ENCODE measurements at regions not wholly inside any gene's neighbourhood (a gene's known extent, or its start where the extent isn't known, plus 50 kb on each side); places are given as distances from the start of the nearest gene placed in this dataset.

DNA sequence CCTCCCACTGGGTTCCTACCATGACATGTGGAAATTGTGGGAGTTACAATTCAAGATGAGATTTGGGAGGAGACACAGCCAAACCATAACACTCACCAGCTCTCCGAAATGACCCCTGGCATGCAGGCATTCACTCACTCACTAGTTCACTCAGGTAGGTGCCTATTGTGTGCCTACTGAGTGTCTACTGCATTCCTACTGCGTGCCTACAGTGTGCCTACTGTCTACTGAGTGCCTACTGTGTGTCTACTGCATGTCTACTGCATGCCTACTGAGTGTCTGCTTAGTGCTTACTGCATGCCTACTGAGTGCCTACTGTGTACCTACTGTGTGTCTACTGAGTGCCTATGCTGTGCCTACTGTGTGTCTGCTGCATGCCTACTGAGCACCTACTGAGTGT is 71.7 kb upstream of the FZD10 start:
- Histone ChIP-seq H3K79me1 (ENCODE audit: low read depth in 1 of 2, low read length in 2 of 2) (no peaks in the 10 kb centered on the region), H3K27ac (ENCODE audit: insufficient read depth, low read length) (no peak overlapping the region), H2BK120ac (ENCODE audit: low read depth, low read length) (no peak overlapping the region), H3K36me3 (ENCODE audit: control insufficient read depth, insufficient read depth, low read length) (no peaks in the 10 kb centered on the region), H2AK9ac (replicated peaks; ENCODE audit: low read depth, low read length, poor library complexity) (no peak overlapping the region), H2BK20ac (ENCODE audit: low read depth, low read length) (no peak overlapping the region), H3K9me1 (ENCODE audit: insufficient read depth, low read length) (no peaks in the 10 kb centered on the region), H2AFZ (replicated peaks; ENCODE audit: low read length, poor library complexity) (no peak overlapping the region), H3K4me2 (ENCODE audit: low read depth, low read length) (no peak overlapping the region), H2BK15ac (ENCODE audit: low read depth, low read length) (no peak overlapping the region), H4K20me1 (ENCODE audit: insufficient read depth, low read length) (no peaks in the 10 kb centered on the region), H2AK5ac (ENCODE audit: low read depth, low read length) (no peak overlapping the region), H3K27me3 (ENCODE audit: control insufficient read depth, insufficient read depth, low read length) (no peaks in the 10 kb centered on the region), H3K9ac (ENCODE audit: low read depth, low read length) (no peak overlapping the region), H3K18ac (ENCODE audit: low read depth, low read length) (no peak overlapping the region), H4K5ac (ENCODE audit: low read depth, low read length) (no peak overlapping the region), H3K56ac (ENCODE audit: extremely low read depth, insufficient read depth, low read length) (no peak overlapping the region), H4K91ac (ENCODE audit: insufficient read depth, low read depth, low read length) (no peak overlapping the region), H3K23ac (ENCODE audit: low read depth, low read length) (no peak overlapping the region), H4K8ac (ENCODE audit: low read depth in 2 of 2, low read length in 2 of 2) (no peak overlapping the region), H3K4ac (ENCODE audit: low read depth, low read length) (no peak overlapping the region), H3K4me1 (ENCODE audit: control insufficient read depth, insufficient read depth, low read length) (no peaks in the 10 kb centered on the region), H3K4me3 (ENCODE audit: insufficient read depth, low read depth, low read length) (no peak overlapping the region), H3K9me3 (ENCODE audit: control insufficient read depth, insufficient read depth, low read length) (peaks cover 45% of the 10 kb centered on the region), H3K14ac (replicated peaks; ENCODE audit: low read depth, low read length) (no peak overlapping the region), H2BK5ac (ENCODE audit: low read depth, low read length, poor library complexity, severe bottlenecking) (no peak overlapping the region)
- in situ Hi-C loops (cut with MboI; ENCODE audit: low sequenced_read_pairs) (no loop called here), intact Hi-C loops (cut with micrococcal nuclease) (no loop called here), dilution Hi-C loops (cut with HindIII; ENCODE audit: low sequenced_read_pairs, unreplicated experiment) (no loop called here)
- DNase-seq: no peak
- ChIA-PET CTCF (no interaction called here), POLR2A (ENCODE audit: unreplicated experiment) (no interaction called here)
- no peak for ATAC-seq (ENCODE audit: low read depth)
- 70% methylated on average over 1 of the region's 2 CpGs; no CpG with 5 or more reads in 1 of the 2 experiments for WGBS, 2 experiments (ENCODE audit: extremely low coverage in 2 of 2, insufficient read length in 1 of 2)
- BruUV-seq (replicated peaks): no TSS peak
- TF ChIP-seq NFE2L2 (IDR thresholded peaks at IDR 0.05; ENCODE audit: low read depth, low read length) (no peak), POLR2A (IDR thresholded peaks at IDR 0.05; ENCODE audit: low read depth, low read length) (no peak), SMC3 (IDR thresholded peaks at IDR 0.05; ENCODE audit: low read depth, low read length) (no peak), BHLHE40 (IDR thresholded peaks at IDR 0.05; ENCODE audit: low read depth, low read length) (no peak), MAZ (IDR thresholded peaks at IDR 0.05; ENCODE audit: borderline replicate concordance, low read depth, low read length) (no peak), RAD21 (IDR thresholded peaks at IDR 0.05; ENCODE audit: low read length) (no peak), RFX5 (IDR thresholded peaks at IDR 0.05; ENCODE audit: low read depth, low read length) (no peak), FOS (IDR thresholded peaks at IDR 0.05; ENCODE audit: low read depth, low read length) (no peak), CEBPB (IDR thresholded peaks at IDR 0.05; ENCODE audit: low read depth, low read length) (no peak), CHD1 (IDR thresholded peaks at IDR 0.05; ENCODE audit: low read depth, low read length) (no peak), RCOR1 (IDR thresholded peaks at IDR 0.05; ENCODE audit: insufficient replicate concordance, low read length) (no peak), MXI1 (IDR thresholded peaks at IDR 0.05; ENCODE audit: borderline replicate concordance, low read depth, low read length) (no peak), MAFK (IDR thresholded peaks at IDR 0.05; ENCODE audit: low read depth, low read length) (no peak)
- TF ChIP-seq, protein P1, sequence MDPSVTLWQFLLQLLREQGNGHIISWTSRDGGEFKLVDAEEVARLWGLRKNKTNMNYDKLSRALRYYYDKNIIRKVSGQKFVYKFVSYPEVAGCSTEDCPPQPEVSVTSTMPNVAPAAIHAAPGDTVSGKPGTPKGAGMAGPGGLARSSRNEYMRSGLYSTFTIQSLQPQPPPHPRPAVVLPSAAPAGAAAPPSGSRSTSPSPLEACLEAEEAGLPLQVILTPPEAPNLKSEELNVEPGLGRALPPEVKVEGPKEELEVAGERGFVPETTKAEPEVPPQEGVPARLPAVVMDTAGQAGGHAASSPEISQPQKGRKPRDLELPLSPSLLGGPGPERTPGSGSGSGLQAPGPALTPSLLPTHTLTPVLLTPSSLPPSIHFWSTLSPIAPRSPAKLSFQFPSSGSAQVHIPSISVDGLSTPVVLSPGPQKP (IDR thresholded peaks at IDR 0.05; ENCODE audit: borderline replicate concordance, low read depth, low read length): no peak
- TF ChIP-seq, protein P2, sequence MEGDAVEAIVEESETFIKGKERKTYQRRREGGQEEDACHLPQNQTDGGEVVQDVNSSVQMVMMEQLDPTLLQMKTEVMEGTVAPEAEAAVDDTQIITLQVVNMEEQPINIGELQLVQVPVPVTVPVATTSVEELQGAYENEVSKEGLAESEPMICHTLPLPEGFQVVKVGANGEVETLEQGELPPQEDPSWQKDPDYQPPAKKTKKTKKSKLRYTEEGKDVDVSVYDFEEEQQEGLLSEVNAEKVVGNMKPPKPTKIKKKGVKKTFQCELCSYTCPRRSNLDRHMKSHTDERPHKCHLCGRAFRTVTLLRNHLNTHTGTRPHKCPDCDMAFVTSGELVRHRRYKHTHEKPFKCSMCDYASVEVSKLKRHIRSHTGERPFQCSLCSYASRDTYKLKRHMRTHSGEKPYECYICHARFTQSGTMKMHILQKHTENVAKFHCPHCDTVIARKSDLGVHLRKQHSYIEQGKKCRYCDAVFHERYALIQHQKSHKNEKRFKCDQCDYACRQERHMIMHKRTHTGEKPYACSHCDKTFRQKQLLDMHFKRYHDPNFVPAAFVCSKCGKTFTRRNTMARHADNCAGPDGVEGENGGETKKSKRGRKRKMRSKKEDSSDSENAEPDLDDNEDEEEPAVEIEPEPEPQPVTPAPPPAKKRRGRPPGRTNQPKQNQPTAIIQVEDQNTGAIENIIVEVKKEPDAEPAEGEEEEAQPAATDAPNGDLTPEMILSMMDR (conservative IDR thresholded peaks at IDR 0.05; ENCODE audit: low read depth, low read length): no peak

Measured in IMR-90 (cell line).